ENCODE measurements at regions not wholly inside any gene's neighbourhood (a gene's known extent, or its start where the extent isn't known, plus 50 kb on each side); places are given as distances from the start of the nearest gene placed in this dataset.

- Mint-ChIP-seq H3K4me3 (no peak overlapping the region), H3K27ac (no peak overlapping the region), H3K9me3 (peaks cover 49% of the 10 kb centered on the region), H3K36me3 (ENCODE audit: low read depth) (no peaks in the 10 kb centered on the region), H3K4me1 (ENCODE audit: low read depth) (no peaks in the 10 kb centered on the region), H3K27me3 (ENCODE audit: insufficient read depth) (no peaks in the 10 kb centered on the region)
- TF ChIP-seq CTCF (IDR thresholded peaks at IDR 0.05) = no peak
- DNase-seq = no peak
Measured at GRCh38 chr3:24846286-24846860, 351.7 kb upstream of the THRB start.

DNA sequence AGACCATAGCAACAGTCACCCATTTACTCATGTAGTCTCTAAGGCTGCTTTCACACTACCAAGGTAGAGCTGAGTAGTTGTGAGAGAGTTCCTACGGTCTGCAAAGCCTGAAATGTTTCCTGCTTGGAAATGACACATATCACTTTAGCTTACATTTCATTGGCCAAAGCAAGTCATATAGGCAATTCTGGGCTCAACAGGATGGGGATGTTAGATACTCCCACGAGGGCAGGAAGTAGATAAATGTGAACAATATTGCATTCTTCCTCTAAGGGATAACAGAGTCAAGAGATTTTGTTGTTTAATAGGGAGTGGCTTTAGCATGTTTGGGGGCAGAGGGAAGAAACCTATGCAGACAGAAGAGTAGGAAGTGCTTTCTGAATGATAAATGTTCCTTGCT lies 355.6 kb upstream of the THRB start:
- no peak overlapping the region for H3K4me3 Mint-ChIP-seq
- H3K9me3 Mint-ChIP-seq = peaks cover 43% of the 10 kb centered on the region
- H3K27me3 Mint-ChIP-seq (ENCODE audit: insufficient read depth) = no peaks in the 10 kb centered on the region
- no peak overlapping the region for H3K27ac Mint-ChIP-seq
- no peak for DNase-seq
- H3K4me1 Mint-ChIP-seq (ENCODE audit: low read depth) = no peaks in the 10 kb centered on the region
- TF ChIP-seq CTCF (IDR thresholded peaks at IDR 0.05) = no peak
- no peaks in the 10 kb centered on the region for H3K36me3 Mint-ChIP-seq (ENCODE audit: low read depth)

- no peak for DNase-seq
- no peak overlapping the region for H3K27ac Mint-ChIP-seq
- H3K9me3 Mint-ChIP-seq = peaks cover 29% of the 10 kb centered on the region
- H3K27me3 Mint-ChIP-seq (ENCODE audit: insufficient read depth) = no peaks in the 10 kb centered on the region
- TF ChIP-seq CTCF (IDR thresholded peaks at IDR 0.05) = no peak
- H3K4me1 Mint-ChIP-seq (ENCODE audit: low read depth) = no peaks in the 10 kb centered on the region
- no peaks in the 10 kb centered on the region for H3K36me3 Mint-ChIP-seq (ENCODE audit: low read depth)
- H3K4me3 Mint-ChIP-seq = no peak overlapping the region
Measured at GRCh38 chr3:24853685-24854490, 359.2 kb upstream of the THRB start.

DNA sequence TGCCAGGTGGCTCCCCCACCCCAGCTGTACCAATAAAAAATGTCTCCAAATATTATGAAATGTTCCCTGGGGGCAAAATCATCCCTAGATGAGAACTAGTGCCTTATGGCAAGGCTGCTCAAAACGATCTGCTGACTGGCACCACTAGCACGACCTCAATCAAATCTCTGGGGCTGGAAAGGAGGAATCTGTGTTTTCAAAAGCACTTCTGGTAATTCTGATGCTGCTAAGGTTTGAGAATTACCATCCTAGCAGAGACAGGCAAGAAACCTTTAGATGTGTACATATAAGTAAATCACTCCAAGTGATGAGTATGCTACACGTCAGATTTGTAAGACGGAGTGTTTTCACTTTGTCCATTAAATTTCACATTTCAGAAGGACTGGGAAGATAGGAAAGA lies 360.1 kb upstream of the THRB start:
- Mint-ChIP-seq H3K4me1 (ENCODE audit: low read depth) (no peaks in the 10 kb centered on the region), H3K36me3 (ENCODE audit: low read depth) (no peaks in the 10 kb centered on the region), H3K27ac (no peak overlapping the region), H3K9me3 (peaks cover 32% of the 10 kb centered on the region), H3K27me3 (ENCODE audit: insufficient read depth) (no peaks in the 10 kb centered on the region), H3K4me3 (no peak overlapping the region)
- no peak for DNase-seq
- TF ChIP-seq CTCF (IDR thresholded peaks at IDR 0.05) = no peak

GRCh38 chr3:24857945-24858344 lies 363.3 kb upstream of the THRB start:
- Mint-ChIP-seq H3K27ac (no peak overlapping the region), H3K4me3 (no peak overlapping the region), H3K27me3 (ENCODE audit: insufficient read depth) (no peaks in the 10 kb centered on the region), H3K4me1 (ENCODE audit: low read depth) (no peaks in the 10 kb centered on the region), H3K36me3 (ENCODE audit: low read depth) (no peaks in the 10 kb centered on the region), H3K9me3 (peaks cover 13% of the 10 kb centered on the region)
- DNase-seq = no peak
- TF ChIP-seq CTCF (IDR thresholded peaks at IDR 0.05) = no peak

All from HFFc6 (cell line).